ENCODE measurements at regions not wholly inside any gene's neighbourhood (a gene's known extent, or its start where the extent isn't known, plus 50 kb on each side); places are given as distances from the start of the nearest gene placed in this dataset.

DNA sequence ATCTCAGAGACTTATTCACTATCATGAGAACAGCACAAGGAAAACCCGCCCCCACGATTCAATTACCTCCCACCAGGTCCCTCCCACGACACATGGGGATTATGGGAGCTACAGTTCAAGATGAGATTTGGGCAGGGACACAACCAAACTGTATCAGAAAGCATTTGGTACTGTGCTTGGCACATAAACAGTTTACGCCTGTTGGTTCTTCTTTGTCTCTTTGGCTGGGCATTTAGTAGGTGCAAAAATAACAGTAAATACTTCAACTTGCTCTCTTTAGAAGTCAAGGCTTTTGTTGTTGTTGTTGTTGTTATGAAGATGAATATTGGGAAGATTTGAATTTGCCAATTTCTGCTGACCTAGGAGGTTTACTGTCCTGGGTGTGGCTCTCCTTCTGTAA is 175.4 kb upstream of the IGSF21 start:
- Histone ChIP-seq H3K27ac (ENCODE audit: low read length) (no peak overlapping the region), H3K4me3 (ENCODE audit: low read length in 2 of 2) (no peak overlapping the region), H3K4me1 (ENCODE audit: control insufficient read depth, insufficient read depth, low read length) (peaks cover 21% of the 10 kb centered on the region), H3K9me3 (ENCODE audit: control insufficient read depth in 2 of 2, low read length in 2 of 2) (no peaks in the 10 kb centered on the region), H3K27me3 (ENCODE audit: control insufficient read depth in 1 of 2, insufficient read depth in 2 of 2, low read length in 2 of 2) (peaks cover 4 to 12% of the 10 kb centered on the region in 2 donors), H3K9ac (ENCODE audit: low read length in 2 of 2) (no peak overlapping the region), H3K36me3 (ENCODE audit: control insufficient read depth in 2 of 2, insufficient read depth in 2 of 2, low read length in 2 of 2) (no peaks in the 10 kb centered on the region)

DNA sequence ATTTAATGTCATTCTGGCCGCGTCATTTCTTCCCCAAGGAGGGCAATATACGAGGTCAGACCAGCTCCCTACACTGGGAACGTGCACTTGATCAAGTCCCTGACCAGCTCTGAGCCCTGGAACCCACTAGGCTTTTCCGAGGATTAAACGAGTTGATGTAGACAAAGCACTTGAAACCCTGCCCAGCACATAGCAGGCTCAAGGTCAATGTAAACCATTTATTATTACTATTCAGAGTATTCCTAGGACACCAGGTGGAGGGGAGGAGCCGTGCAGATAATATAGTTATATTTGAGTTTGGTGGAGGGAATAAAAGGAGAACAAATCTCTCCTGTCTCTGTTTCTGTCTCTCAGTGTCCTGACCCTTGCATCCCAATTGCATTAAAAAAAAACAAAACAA is 174.1 kb upstream of the IGSF21 start:
- Histone ChIP-seq H3K27ac (ENCODE audit: low read length) (no peak overlapping the region), H3K27me3 (ENCODE audit: control insufficient read depth in 1 of 2, insufficient read depth in 2 of 2, low read length in 2 of 2) (peaks cover 4 to 10% of the 10 kb centered on the region in 2 donors)

DNA sequence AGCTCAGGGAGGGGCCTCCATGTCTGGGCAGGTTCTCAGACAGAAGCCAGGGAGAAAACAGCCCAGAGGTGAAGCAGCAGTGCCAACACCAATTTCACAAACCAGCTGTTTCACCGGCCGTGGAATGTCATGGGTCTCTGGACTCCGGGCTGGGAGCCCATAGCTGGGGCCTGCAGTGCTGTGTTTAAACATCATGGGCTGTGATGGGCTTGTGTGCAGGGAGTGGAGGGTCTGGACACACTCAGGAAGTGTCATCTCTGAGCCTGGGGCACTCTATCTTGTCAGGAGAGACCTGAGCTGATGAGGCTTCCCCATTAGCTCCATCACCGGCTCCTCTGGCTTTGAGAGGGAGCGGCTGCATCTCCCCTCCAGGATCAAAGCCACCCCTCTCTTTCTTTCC is 173.6 kb upstream of the IGSF21 start:
- Histone ChIP-seq H3K9me3 (ENCODE audit: control insufficient read depth in 2 of 2, low read length in 2 of 2) (no peaks in the 10 kb centered on the region), H3K4me1 (ENCODE audit: control insufficient read depth, insufficient read depth, low read length) (peaks cover 21% of the 10 kb centered on the region), H3K27me3 (ENCODE audit: control insufficient read depth in 1 of 2, insufficient read depth in 2 of 2, low read length in 2 of 2) (peaks cover 4 to 7% of the 10 kb centered on the region in 2 donors), H3K36me3 (ENCODE audit: control insufficient read depth in 2 of 2, insufficient read depth in 2 of 2, low read length in 2 of 2) (no peaks in the 10 kb centered on the region), H3K27ac (ENCODE audit: low read length) (no peak overlapping the region), H3K4me3 (ENCODE audit: low read length in 2 of 2) (no peak overlapping the region), H3K9ac (ENCODE audit: low read length in 2 of 2) (no peak overlapping the region)

More for the DNA sequence above, 174.1 kb upstream of the IGSF21 start:
- Histone ChIP-seq H3K9me3 (ENCODE audit: control insufficient read depth in 2 of 2, low read length in 2 of 2) (no peaks in the 10 kb centered on the region), H3K9ac (ENCODE audit: low read length in 2 of 2) (no peak overlapping the region), H3K4me3 (ENCODE audit: low read length in 2 of 2) (no peak overlapping the region), H3K36me3 (ENCODE audit: control insufficient read depth in 2 of 2, insufficient read depth in 2 of 2, low read length in 2 of 2) (no peaks in the 10 kb centered on the region), H3K4me1 (ENCODE audit: control insufficient read depth, insufficient read depth, low read length) (peaks cover 21% of the 10 kb centered on the region)

- H3K27me3 ChIP-seq (ENCODE audit: control insufficient read depth in 1 of 2, insufficient read depth in 2 of 2, low read length in 2 of 2) = peaks cover 4 to 7% of the 10 kb centered on the region in 2 donors
- peaks cover 18% of the 10 kb centered on the region for H3K4me1 ChIP-seq (ENCODE audit: control insufficient read depth, insufficient read depth, low read length)
These were observed 172.4 kb upstream of the IGSF21 start for GRCh38 chr1:17935230-17935629.

GRCh38 chr1:17941431-17942189 is 166.0 kb upstream of the IGSF21 start:
- Histone ChIP-seq H3K9ac (ENCODE audit: low read length in 2 of 2) (no peak overlapping the region), H3K27me3 (ENCODE audit: control insufficient read depth in 1 of 2, insufficient read depth in 2 of 2, low read length in 2 of 2) (peaks cover 0 to 8% of the 10 kb centered on the region in 2 donors), H3K9me3 (ENCODE audit: control insufficient read depth in 2 of 2, low read length in 2 of 2) (no peaks in the 10 kb centered on the region), H3K27ac (ENCODE audit: low read length) (no peak overlapping the region), H3K4me3 (ENCODE audit: low read length in 2 of 2) (no peak overlapping the region), H3K36me3 (ENCODE audit: control insufficient read depth in 2 of 2, insufficient read depth in 2 of 2, low read length in 2 of 2) (no peaks in the 10 kb centered on the region), H3K4me1 (ENCODE audit: control insufficient read depth, insufficient read depth, low read length) (no peaks in the 10 kb centered on the region)

More at GRCh38 chr1:17935230-17935629, 172.4 kb upstream of the IGSF21 start:
- H3K4me3 ChIP-seq (ENCODE audit: low read length in 2 of 2) = no peak overlapping the region
- H3K9ac ChIP-seq (ENCODE audit: low read length in 2 of 2) = no peak overlapping the region
- H3K36me3 ChIP-seq (ENCODE audit: control insufficient read depth in 2 of 2, insufficient read depth in 2 of 2, low read length in 2 of 2) = no peaks in the 10 kb centered on the region
- no peaks in the 10 kb centered on the region for H3K9me3 ChIP-seq (ENCODE audit: control insufficient read depth in 2 of 2, low read length in 2 of 2)
- no peak overlapping the region for H3K27ac ChIP-seq (ENCODE audit: low read length)

DNA sequence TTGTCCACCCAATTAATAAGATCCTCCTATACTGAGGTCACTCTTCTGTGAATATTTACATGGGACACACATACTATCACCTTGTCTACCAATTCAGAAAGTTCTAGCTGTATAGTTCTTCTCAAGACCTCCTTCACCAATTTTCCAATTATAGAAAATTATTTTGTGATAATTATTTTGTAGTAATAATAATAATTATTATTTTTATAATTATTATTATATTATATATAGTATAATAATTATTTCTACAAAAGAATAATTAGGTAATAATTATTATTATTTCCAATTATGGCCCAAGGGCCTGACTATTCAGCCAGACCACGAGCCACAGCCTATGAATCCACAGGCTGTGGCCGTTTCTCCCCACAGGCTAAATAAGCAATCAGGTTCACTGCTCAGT is 164.1 kb upstream of the IGSF21 start:
- H3K27ac ChIP-seq (ENCODE audit: low read length) = no peak overlapping the region
- peaks cover 0 to 10% of the 10 kb centered on the region in 2 donors for H3K27me3 ChIP-seq (ENCODE audit: control insufficient read depth in 1 of 2, insufficient read depth in 2 of 2, low read length in 2 of 2)
- no peaks in the 10 kb centered on the region for H3K36me3 ChIP-seq (ENCODE audit: control insufficient read depth in 2 of 2, insufficient read depth in 2 of 2, low read length in 2 of 2)
- no peak overlapping the region for H3K9ac ChIP-seq (ENCODE audit: low read length in 2 of 2)
- no peak overlapping the region for H3K4me3 ChIP-seq (ENCODE audit: low read length in 2 of 2)
- no peaks in the 10 kb centered on the region for H3K9me3 ChIP-seq (ENCODE audit: control insufficient read depth in 2 of 2, low read length in 2 of 2)
- H3K4me1 ChIP-seq (ENCODE audit: control insufficient read depth, insufficient read depth, low read length) = no peaks in the 10 kb centered on the region

GRCh38 chr1:17944646-17945045 is 163.0 kb upstream of the IGSF21 start:
- H3K27ac ChIP-seq (ENCODE audit: low read length) = no peak overlapping the region
- peaks cover 0 to 10% of the 10 kb centered on the region in 2 donors for H3K27me3 ChIP-seq (ENCODE audit: control insufficient read depth in 1 of 2, insufficient read depth in 2 of 2, low read length in 2 of 2)
- no peaks in the 10 kb centered on the region for H3K36me3 ChIP-seq (ENCODE audit: control insufficient read depth in 2 of 2, insufficient read depth in 2 of 2, low read length in 2 of 2)
- no peak overlapping the region for H3K4me3 ChIP-seq (ENCODE audit: low read length in 2 of 2)
- H3K4me1 ChIP-seq (ENCODE audit: control insufficient read depth, insufficient read depth, low read length) = no peaks in the 10 kb centered on the region
- no peaks in the 10 kb centered on the region for H3K9me3 ChIP-seq (ENCODE audit: control insufficient read depth in 2 of 2, low read length in 2 of 2)
- no peak overlapping the region for H3K9ac ChIP-seq (ENCODE audit: low read length in 2 of 2)

GRCh38 chr1:17946434-17946833 is 161.2 kb upstream of the IGSF21 start:
- H3K4me3 ChIP-seq (ENCODE audit: low read length in 2 of 2) = no peak overlapping the region
- no peak overlapping the region for H3K27ac ChIP-seq (ENCODE audit: low read length)
- no peak overlapping the region for H3K9ac ChIP-seq (ENCODE audit: low read length in 2 of 2)
- peaks cover under 1 to 17% of the 10 kb centered on the region in 2 donors for H3K27me3 ChIP-seq (ENCODE audit: control insufficient read depth in 1 of 2, insufficient read depth in 2 of 2, low read length in 2 of 2)
- H3K4me1 ChIP-seq (ENCODE audit: control insufficient read depth, insufficient read depth, low read length) = no peaks in the 10 kb centered on the region
- no peaks in the 10 kb centered on the region for H3K36me3 ChIP-seq (ENCODE audit: control insufficient read depth in 2 of 2, insufficient read depth in 2 of 2, low read length in 2 of 2)
- H3K9me3 ChIP-seq (ENCODE audit: control insufficient read depth in 2 of 2, low read length in 2 of 2) = no peaks in the 10 kb centered on the region

DNA sequence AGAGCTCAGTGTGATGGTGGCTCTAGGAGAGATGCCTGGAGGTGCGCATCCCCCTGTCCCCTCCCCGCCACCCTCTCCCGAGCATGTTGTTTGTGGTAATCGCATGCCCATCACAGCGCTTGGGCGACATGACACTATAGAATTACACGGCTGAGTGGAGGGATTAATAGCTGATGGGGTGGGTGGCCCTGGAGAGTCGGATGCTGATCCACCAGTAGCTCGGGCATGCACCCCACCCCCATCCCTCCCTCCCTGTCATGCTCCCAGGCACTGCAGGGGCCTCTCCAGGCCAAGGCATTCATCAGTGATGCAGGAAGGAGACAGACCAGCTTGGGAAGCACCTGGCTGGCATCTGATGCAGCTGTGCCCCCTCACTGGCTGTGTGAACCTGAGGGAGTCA is 159.0 kb upstream of the IGSF21 start:
- H3K9me3 ChIP-seq (ENCODE audit: control insufficient read depth in 2 of 2, low read length in 2 of 2) = no peaks in the 10 kb centered on the region
- no peaks in the 10 kb centered on the region for H3K36me3 ChIP-seq (ENCODE audit: control insufficient read depth in 2 of 2, insufficient read depth in 2 of 2, low read length in 2 of 2)
- no peak overlapping the region for H3K9ac ChIP-seq (ENCODE audit: low read length in 2 of 2)
- no peaks in the 10 kb centered on the region for H3K4me1 ChIP-seq (ENCODE audit: control insufficient read depth, insufficient read depth, low read length)
- peaks cover 11 to 27% of the 10 kb centered on the region in 2 donors for H3K27me3 ChIP-seq (ENCODE audit: control insufficient read depth in 1 of 2, insufficient read depth in 2 of 2, low read length in 2 of 2)
- H3K4me3 ChIP-seq (ENCODE audit: low read length in 2 of 2) = no peak overlapping the region
- H3K27ac ChIP-seq (ENCODE audit: low read length) = no peak overlapping the region

GRCh38 chr1:17949511-17949910 is 158.1 kb upstream of the IGSF21 start:
- Histone ChIP-seq H3K36me3 (ENCODE audit: control insufficient read depth in 2 of 2, insufficient read depth in 2 of 2, low read length in 2 of 2) (no peaks in the 10 kb centered on the region), H3K27me3 (ENCODE audit: control insufficient read depth in 1 of 2, insufficient read depth in 2 of 2, low read length in 2 of 2) (peaks cover 11 to 27% of the 10 kb centered on the region in 2 donors), H3K27ac (ENCODE audit: low read length) (no peak overlapping the region), H3K9me3 (ENCODE audit: control insufficient read depth in 2 of 2, low read length in 2 of 2) (no peaks in the 10 kb centered on the region), H3K4me1 (ENCODE audit: control insufficient read depth, insufficient read depth, low read length) (no peaks in the 10 kb centered on the region), H3K9ac (ENCODE audit: low read length in 2 of 2) (no peak overlapping the region), H3K4me3 (ENCODE audit: low read length in 2 of 2) (no peak overlapping the region)

- no peak overlapping the region for H3K4me3 ChIP-seq (ENCODE audit: low read length in 2 of 2)
- H3K27me3 ChIP-seq (ENCODE audit: control insufficient read depth in 1 of 2, insufficient read depth in 2 of 2, low read length in 2 of 2) = peaks cover 11 to 25% of the 10 kb centered on the region in 2 donors
- H3K9me3 ChIP-seq (ENCODE audit: control insufficient read depth in 2 of 2, low read length in 2 of 2) = no peaks in the 10 kb centered on the region
- H3K36me3 ChIP-seq (ENCODE audit: control insufficient read depth in 2 of 2, insufficient read depth in 2 of 2, low read length in 2 of 2) = no peaks in the 10 kb centered on the region
- no peak overlapping the region for H3K27ac ChIP-seq (ENCODE audit: low read length)
- H3K9ac ChIP-seq (ENCODE audit: low read length in 2 of 2) = no peak overlapping the region
- no peaks in the 10 kb centered on the region for H3K4me1 ChIP-seq (ENCODE audit: control insufficient read depth, insufficient read depth, low read length)
These were observed 156.9 kb upstream of the IGSF21 start for GRCh38 chr1:17950728-17951127.
